Activated naive CD8-positive, alpha-beta T cell treated with anti-CD3 and anti-CD28 coated beads, Interleukin-2, amount 50 U/mL, for 24 hours (primary cell): ENCODE measurements at regions not wholly inside any gene's neighbourhood (a gene's known extent, or its start where the extent isn't known, plus 50 kb on each side); places are given as distances from the start of the nearest gene placed in this dataset.
A peak's percentile ranks its signal among the peaks of the same experiment; 100 is the strongest.

ENCODE experiments used
- ATAC-seq: fragments of 150-1000 bp; cut with Tn5 transposase; one replicate; pipeline ENCODE4 v1.10.0; 2021
- DNase-seq: peaks from one replicate; pipeline ENCODE4 v3.0.0; 2021
- H3K27ac Mint-ChIP-seq: one replicate; pipeline ENCODE4 v1.8.0; 2021; ENCODE audit warnings: mild to moderate bottlenecking, mixed read lengths
- H3K27me3 Mint-ChIP-seq: one replicate; pipeline ENCODE4 v1.8.0; 2021; ENCODE audit warnings: mixed read lengths
- H3K36me3 Mint-ChIP-seq: one replicate; pipeline ENCODE4 v1.8.0; 2021; ENCODE audit warnings: low read depth, mixed read lengths
- H3K4me1 Mint-ChIP-seq: one replicate; pipeline ENCODE4 v1.8.0; 2021; ENCODE audit warnings: mixed read lengths
- H3K4me3 Mint-ChIP-seq: one replicate; pipeline ENCODE4 v1.8.0; 2021; ENCODE audit warnings: mild to moderate bottlenecking, moderate library complexity, mixed read lengths
- H3K9me3 Mint-ChIP-seq: one replicate; pipeline ENCODE4 v1.8.0; 2021; ENCODE audit warnings: mixed read lengths

DNA sequence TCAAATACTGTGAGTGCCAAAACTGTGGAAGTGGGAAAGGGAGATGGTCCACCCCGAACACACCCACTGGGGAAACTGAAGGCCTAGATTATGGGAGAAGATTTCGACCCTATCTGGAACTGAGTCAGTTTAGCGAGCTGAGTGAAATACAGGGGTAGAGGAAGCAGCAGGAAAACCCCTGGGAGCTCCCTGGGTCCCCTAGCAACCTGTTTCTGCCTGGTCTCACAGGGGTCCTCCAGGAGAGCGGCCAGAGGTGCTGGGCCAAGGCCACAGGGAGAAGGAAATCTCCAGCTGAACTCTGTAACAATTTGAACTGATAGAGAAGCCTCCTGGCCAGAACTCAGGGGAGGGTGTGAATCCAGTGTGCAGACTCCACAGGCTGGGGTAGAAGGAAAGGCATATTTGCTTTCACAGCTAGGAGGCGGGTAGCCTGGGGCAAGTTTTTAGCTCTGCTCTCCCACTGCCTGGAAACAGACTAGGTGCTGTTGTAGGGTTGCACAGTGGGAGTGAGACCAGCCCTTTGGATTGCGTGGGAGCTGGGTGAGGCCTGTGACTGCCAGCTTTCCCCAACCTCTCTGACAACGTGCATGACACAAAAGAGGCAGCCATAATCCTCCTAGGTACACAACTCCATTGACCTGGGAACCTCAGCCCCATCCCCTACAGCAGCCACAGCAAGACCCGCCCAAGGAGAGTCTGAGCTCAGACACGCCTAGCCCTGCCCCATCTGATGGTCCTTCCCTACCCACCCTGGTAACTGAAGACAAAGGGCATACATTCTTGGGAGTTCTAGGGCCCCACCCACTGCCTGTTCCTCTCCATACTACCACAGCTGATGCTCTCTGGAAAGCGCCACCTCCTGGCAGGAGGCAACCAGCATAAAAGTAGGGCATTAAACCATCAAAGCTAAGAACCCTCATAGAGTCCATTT lies 78.8 kb upstream of the GPBP1 start:
- ATAC-seq (no peak), DNase-seq (no peak)
- no peak overlapping the region for H3K27ac Mint-ChIP-seq
- peaks cover 5% of the 10 kb centered on the region for H3K36me3 Mint-ChIP-seq
- no peaks in the 10 kb centered on the region for H3K4me1 Mint-ChIP-seq
- peaks cover 30% of the 10 kb centered on the region for H3K9me3 Mint-ChIP-seq
- no peak overlapping the region for H3K4me3 Mint-ChIP-seq
- H3K27me3 Mint-ChIP-seq = no peaks in the 10 kb centered on the region

DNA sequence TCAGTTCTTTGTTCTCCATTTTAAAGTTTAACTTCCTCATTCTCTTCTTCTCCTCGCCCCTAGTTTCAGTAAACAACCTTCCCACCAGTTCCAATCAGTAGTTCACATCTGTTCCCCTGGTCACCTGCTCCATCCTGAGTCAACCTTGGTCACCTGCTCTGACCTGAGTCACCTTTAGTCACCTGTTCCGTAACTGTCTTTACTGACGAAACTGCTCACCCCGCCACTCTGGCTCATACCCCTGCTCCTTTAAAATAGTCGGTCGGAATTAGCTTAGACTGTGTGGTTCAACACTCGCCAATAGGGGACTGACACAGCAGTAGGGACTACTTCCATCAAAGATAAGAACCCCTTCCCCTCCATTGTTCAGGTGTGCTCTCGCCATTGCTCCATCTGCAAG lies 76.3 kb upstream of the GPBP1 start:
- no peaks in the 10 kb centered on the region for H3K27me3 Mint-ChIP-seq
- peaks cover 30% of the 10 kb centered on the region for H3K9me3 Mint-ChIP-seq
- H3K27ac Mint-ChIP-seq = no peak overlapping the region
- ATAC-seq (no peak), DNase-seq (no peak)
- H3K4me1 Mint-ChIP-seq = no peaks in the 10 kb centered on the region
- H3K36me3 Mint-ChIP-seq = peaks cover 5% of the 10 kb centered on the region
- no peak overlapping the region for H3K4me3 Mint-ChIP-seq

DNA sequence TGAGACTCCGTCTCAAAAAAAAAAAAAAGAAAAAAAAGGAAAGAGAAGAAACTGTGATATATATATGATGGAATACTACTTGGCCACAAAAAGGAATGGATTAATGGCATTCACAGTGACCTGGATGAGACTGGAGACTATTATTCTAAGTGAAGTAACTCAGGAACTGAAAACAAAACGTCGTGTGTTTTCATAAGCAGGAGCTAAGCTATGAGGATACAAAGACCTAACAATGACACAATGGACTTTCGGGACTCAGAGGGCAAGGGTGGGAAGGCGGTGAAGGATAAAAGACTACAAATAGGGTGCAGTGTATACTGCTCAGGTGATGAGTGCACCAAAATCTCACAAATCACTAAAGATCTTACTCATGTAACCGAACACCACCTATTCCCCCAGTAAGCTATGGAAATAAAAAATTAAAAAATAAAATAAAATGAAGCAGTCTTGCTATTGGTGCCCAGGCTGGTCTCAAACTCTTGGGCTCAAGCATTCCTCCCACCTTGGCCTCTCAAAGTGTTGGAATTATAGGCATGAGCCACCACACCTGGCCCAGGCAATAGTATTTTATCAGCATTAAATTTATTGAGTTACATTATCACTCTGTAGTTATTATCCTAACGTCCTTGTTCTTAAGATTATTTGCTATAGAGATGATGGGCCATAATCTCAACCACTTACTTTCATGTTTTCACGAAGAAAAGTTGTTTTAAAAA lies 71.5 kb upstream of the GPBP1 start:
- H3K27me3 Mint-ChIP-seq = no peaks in the 10 kb centered on the region
- H3K36me3 Mint-ChIP-seq = peaks cover 5% of the 10 kb centered on the region
- ATAC-seq (no peak), DNase-seq (no peak)
- H3K4me3 Mint-ChIP-seq = no peak overlapping the region
- no peaks in the 10 kb centered on the region for H3K4me1 Mint-ChIP-seq
- no peak overlapping the region for H3K27ac Mint-ChIP-seq
- peaks cover 14% of the 10 kb centered on the region for H3K9me3 Mint-ChIP-seq

DNA sequence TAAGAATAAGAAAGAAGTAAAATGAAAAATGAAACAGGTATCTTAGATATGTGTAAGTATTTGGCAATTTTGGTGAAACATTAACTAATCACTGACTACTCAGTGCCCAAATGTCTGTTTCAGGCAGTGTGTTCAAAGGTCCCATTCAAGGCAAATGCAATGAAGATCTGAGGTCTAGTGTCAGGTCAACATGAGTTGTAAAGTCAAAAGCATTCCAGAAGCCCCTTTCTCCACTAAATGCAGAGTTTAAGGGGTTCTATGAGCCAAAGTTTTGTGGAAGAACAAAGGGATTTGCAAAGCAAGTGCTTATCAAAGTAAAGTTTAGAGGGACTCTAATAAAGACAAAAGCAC lies 71.0 kb upstream of the GPBP1 start:
- Mint-ChIP-seq H3K27ac (no peak overlapping the region), H3K36me3 (no peaks in the 10 kb centered on the region), H3K4me1 (no peaks in the 10 kb centered on the region), H3K9me3 (peaks cover 9% of the 10 kb centered on the region), H3K4me3 (no peak overlapping the region), H3K27me3 (no peaks in the 10 kb centered on the region)
- no peak for ATAC-seq
- DNase-seq = no peak

DNA sequence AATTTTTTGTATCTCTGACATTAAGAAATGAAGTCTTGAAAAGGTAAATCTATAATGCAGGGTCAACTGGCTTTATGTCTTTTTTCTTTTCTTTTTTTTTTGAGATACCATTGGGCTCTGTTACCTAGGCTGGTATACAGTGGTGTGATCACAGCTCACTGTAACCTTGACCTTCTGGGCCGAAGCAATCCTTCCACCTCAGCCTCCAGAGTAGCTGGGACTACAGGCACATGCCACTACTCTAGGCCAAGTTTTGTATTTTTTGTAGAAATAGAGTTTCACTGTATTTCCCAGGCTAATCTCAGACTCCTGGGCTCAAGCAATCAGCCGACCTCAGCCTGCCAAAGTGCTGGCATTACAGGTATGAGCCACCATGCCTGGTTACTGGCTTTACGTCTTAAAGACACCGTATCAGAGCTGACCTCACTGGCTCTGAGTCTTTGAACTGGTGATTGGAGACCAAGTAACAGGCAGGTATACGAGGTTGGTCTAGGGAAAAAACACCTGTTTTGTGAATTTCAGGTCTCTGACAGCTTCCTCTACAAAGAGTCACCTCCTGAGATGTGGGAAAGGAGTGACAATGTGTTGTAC lies 70.4 kb upstream of the GPBP1 start:
- peaks cover 4% of the 10 kb centered on the region for H3K9me3 Mint-ChIP-seq
- ATAC-seq (no peak), DNase-seq (no peak)
- H3K27me3 Mint-ChIP-seq = no peaks in the 10 kb centered on the region
- no peak overlapping the region for H3K27ac Mint-ChIP-seq
- no peaks in the 10 kb centered on the region for H3K4me1 Mint-ChIP-seq
- H3K36me3 Mint-ChIP-seq = no peaks in the 10 kb centered on the region
- no peak overlapping the region for H3K4me3 Mint-ChIP-seq

DNA sequence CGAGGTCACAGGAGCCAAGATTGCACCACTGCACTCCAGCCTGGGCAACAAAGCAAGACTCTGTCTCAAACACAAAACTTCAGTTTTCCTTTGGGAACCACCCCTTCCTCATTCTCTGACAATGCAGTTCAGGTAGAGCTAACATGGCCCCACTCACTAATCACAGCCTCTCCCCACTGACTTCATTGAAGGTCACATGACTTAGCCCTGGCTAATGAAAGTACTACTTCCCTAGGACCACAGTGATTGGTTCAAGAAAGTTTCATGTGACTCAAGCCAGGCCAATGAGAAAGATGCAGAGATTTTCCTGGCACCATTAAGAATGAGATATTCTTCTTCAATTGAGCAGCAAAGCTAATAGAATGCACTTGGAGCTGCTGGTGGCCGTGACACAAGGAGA lies 67.2 kb upstream of the GPBP1 start:
- Mint-ChIP-seq H3K27me3 (no peaks in the 10 kb centered on the region), H3K4me3 (no peak overlapping the region), H3K4me1 (no peaks in the 10 kb centered on the region), H3K27ac (no peak overlapping the region), H3K9me3 (no peaks in the 10 kb centered on the region), H3K36me3 (no peaks in the 10 kb centered on the region)
- no peak for DNase-seq
- ATAC-seq = no peak

DNA sequence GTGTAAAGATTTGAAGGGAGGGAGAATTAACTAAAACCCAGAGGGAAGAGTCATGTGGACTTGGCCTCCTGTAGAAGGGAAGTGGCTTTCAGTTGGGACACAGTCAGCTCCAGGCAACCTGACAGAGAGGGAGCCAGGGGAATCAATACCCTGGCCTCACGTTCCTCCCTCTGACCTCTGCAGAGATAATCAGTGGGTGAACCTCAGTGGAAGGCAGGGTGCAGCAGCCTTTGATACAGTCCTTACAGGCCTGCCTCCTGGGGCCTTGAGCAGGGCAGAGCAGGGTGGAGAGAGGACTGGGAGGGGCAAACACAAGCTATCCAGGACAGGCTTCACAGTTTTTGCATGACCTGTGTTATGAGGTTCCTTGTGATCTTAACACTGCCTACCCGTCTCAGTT lies 61.9 kb upstream of the GPBP1 start:
- no peak for DNase-seq

DNA sequence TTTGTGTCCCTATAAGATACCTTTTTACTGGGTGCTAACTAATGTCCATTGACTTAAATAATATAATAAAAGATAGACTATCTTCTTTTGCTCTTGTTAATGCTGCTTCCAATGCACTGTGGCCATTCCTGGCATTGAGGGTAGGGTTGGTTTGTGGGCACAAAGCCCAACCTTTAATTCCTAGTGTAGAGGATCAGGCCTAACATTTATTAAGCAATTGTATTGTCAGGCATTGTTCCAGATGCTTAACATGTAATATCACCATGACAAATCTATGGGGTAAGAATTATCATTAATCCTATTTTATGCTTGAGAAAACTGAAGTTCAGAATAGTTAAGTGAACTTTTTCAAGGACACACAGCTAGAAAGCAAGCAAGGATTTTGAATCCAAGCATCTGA lies 60.4 kb upstream of the GPBP1 start:
- H3K4me1 Mint-ChIP-seq = peaks cover 16% of the 10 kb centered on the region
- no peak overlapping the region for H3K27ac Mint-ChIP-seq
- no peak overlapping the region for H3K4me3 Mint-ChIP-seq
- ATAC-seq = no peak
- no peaks in the 10 kb centered on the region for H3K9me3 Mint-ChIP-seq
- no peaks in the 10 kb centered on the region for H3K36me3 Mint-ChIP-seq
- no peaks in the 10 kb centered on the region for H3K27me3 Mint-ChIP-seq
- no peak for DNase-seq

More for the DNA sequence above, 61.9 kb upstream of the GPBP1 start:
- Mint-ChIP-seq H3K4me1 (peaks cover 2% of the 10 kb centered on the region), H3K4me3 (no peak overlapping the region), H3K27me3 (no peaks in the 10 kb centered on the region), H3K27ac (no peak overlapping the region), H3K36me3 (no peaks in the 10 kb centered on the region), H3K9me3 (no peaks in the 10 kb centered on the region)
- ATAC-seq = no peak

DNA sequence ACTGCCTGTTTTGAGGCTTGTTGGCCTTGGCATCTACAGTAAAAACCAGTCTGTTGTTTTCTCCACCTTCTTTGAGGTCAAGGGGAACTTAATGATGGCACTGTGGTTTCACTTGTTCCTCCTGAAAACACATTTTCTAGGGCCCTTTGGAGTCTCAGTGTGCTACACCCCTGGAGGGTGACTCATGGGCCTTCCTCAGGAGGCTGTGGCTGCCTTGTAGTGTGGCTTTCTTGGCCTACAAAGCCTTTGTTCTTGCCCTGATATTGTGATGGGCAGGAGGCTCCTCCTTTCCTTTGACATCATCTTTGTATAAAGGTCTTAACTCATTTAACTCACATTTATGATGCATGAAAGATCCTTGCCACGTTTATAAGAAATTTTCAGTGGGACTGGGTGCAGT lies 56.3 kb upstream of the GPBP1 start:
- ATAC-seq (peak; percentile 99), DNase-seq (peak; percentile 54)
- Mint-ChIP-seq H3K27ac (peak overlapping the region; percentile 49), H3K27me3 (no peaks in the 10 kb centered on the region), H3K4me1 (peaks cover 16% of the 10 kb centered on the region), H3K9me3 (peaks cover 3% of the 10 kb centered on the region), H3K4me3 (no peak overlapping the region), H3K36me3 (no peaks in the 10 kb centered on the region)

DNA sequence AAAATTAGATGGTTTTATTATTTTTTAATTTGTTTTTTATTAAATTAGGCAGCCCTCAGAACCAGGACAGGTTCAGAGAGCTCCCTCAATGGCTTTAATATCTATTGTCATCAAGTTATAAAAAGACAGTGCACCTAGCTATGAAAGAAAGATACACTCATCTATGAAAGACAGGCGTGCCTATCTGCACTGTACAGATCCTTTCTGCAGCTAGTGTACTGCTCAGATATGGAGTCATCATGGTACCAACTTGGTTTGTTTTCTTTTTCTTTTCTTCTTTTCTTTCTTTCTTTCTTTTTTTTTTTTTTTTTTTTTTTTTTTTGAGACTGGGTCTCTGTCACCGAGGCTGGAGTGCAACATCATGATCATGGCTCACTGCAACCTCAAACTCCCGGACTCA lies 54.8 kb upstream of the GPBP1 start:
- H3K27ac Mint-ChIP-seq = no peak overlapping the region
- ATAC-seq = no peak

DNA sequence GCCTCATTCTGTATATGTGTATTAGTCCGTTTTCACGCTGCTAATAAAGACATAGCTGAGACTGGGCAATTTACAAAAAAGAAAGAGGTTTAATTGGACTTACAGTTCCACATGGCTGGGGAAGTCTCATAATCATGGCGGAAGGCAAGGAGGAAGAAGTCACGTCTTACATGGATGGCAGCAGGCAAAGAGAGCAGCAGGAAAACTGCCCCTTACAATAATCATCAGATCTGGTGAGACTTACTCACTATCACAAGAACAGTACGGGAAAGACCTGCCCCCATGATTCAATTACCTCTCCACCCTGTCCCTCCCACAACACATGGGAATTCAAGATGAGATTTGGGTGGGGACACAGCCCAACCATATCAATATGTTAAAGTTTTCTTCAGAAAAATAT lies 49.8 kb upstream of the GPBP1 start:
- Mint-ChIP-seq H3K27me3 (no peaks in the 10 kb centered on the region), H3K9me3 (peaks cover 12% of the 10 kb centered on the region), H3K27ac (no peak overlapping the region), H3K4me1 (no peaks in the 10 kb centered on the region), H3K36me3 (no peaks in the 10 kb centered on the region), H3K4me3 (no peak overlapping the region)
- no peak for ATAC-seq
- no peak for DNase-seq

More for the DNA sequence above, 54.8 kb upstream of the GPBP1 start:
- DNase-seq = no peak
- no peaks in the 10 kb centered on the region for H3K27me3 Mint-ChIP-seq
- no peak overlapping the region for H3K4me3 Mint-ChIP-seq
- no peaks in the 10 kb centered on the region for H3K36me3 Mint-ChIP-seq
- peaks cover 10% of the 10 kb centered on the region for H3K9me3 Mint-ChIP-seq
- peaks cover 16% of the 10 kb centered on the region for H3K4me1 Mint-ChIP-seq
